SU-DHL-6 (cell line): ENCODE measurements at regions not wholly inside any gene's neighbourhood (a gene's known extent, or its start where the extent isn't known, plus 50 kb on each side); places are given as distances from the start of the nearest gene placed in this dataset.

ENCODE experiments used
- H2AFZ ChIP-seq: fragments of 200-600 bp; sonication (generic); 2 replicates; pipeline ENCODE4 v1.6.1; 2014; ENCODE audit warnings: low read depth, mild to moderate bottlenecking, moderate library complexity, mixed read lengths, antibody characterized with exemption, low read length; ENCODE audit not compliant: severe bottlenecking
- H3F3A ChIP-seq: fragments of 200-600 bp; shearing (Covaris generic); 2 replicates; pipeline ENCODE4 v1.6.0; 2016; ENCODE audit warnings: antibody characterized with exemption, mild to moderate bottlenecking; ENCODE audit not compliant: insufficient read depth
- H3K27ac ChIP-seq: fragments of 200-600 bp; sonication (generic); 2 replicates; pipeline ENCODE4 v1.5.1; 2016; ENCODE audit warnings: low read depth, mild to moderate bottlenecking, low read length, moderate library complexity, mixed read lengths
- H3K27me3 ChIP-seq: fragments of 200-600 bp; sonication (generic), shearing (Covaris generic); 2 replicates; pipeline ENCODE4 v1.6.0; 2014; ENCODE audit warnings: mild to moderate bottlenecking, low read length
- H3K36me3 ChIP-seq: fragments of 200-600 bp; sonication (generic); 2 replicates; pipeline ENCODE4 v1.6.1; 2014; ENCODE audit warnings: mild to moderate bottlenecking, low read length, mixed read lengths
- H3K4me2 ChIP-seq: fragments of 300-600, 200-600 bp; shearing (Covaris generic), sonication (generic); 2 replicates; pipeline ENCODE4 v1.6.0; 2014; ENCODE audit warnings: low read length, low read depth, mild to moderate bottlenecking; ENCODE audit not compliant: poor library complexity, severe bottlenecking
- H3K4me3 ChIP-seq: fragments of 200-600 bp; sonication (generic); 2 replicates; pipeline ENCODE4 v1.5.1; 2014; ENCODE audit warnings: antibody characterized with exemption, low read length, mild to moderate bottlenecking, mixed read lengths; ENCODE audit not compliant: insufficient read depth, poor library complexity, severe bottlenecking
- H3K79me2 ChIP-seq: fragments of 200-600 bp; sonication (generic); 2 replicates; pipeline ENCODE4 v1.6.1; 2014; ENCODE audit warnings: mild to moderate bottlenecking, low read length, moderate library complexity; ENCODE audit not compliant: insufficient read depth
- H3K9ac ChIP-seq: fragments of 200-600 bp; sonication (generic); 2 replicates; pipeline ENCODE4 v1.7.0; 2014; ENCODE audit warnings: mild to moderate bottlenecking, low read length
- H3K9me2 ChIP-seq: fragments of 200-600 bp; sonication (generic); replicated peaks from 2 replicates; pipeline ENCODE4 v1.6.1; 2014; ENCODE audit warnings: low read length; ENCODE audit not compliant: insufficient read depth
- H3K9me3 ChIP-seq: fragments of 200-600 bp; sonication (generic); 2 replicates; pipeline ENCODE4 v1.6.1; 2014; ENCODE audit warnings: low read length, mixed read lengths; ENCODE audit not compliant: insufficient read depth
- H4K20me1 ChIP-seq: fragments of 200-600 bp; sonication (generic); 2 replicates; pipeline ENCODE4 v1.6.1; 2014; ENCODE audit warnings: low read depth, mild to moderate bottlenecking, antibody characterized with exemption, low read length, moderate library complexity, mixed read lengths
- CTCF ChIP-seq: fragments of 200-600 bp; sonication (generic); IDR thresholded peaks from one replicate; pipeline ENCODE4 v1.5.1; 2017; ENCODE audit warnings: antibody characterized with exemption, mild to moderate bottlenecking, low read length, moderate library complexity; ENCODE audit not compliant: insufficient read depth, poor library complexity, severe bottlenecking
- EZH2phosphoT487 ChIP-seq: fragments of 200-600 bp; sonication (generic), shearing (Covaris generic); conservative IDR thresholded peaks from 2 replicates; pipeline ENCODE4 v1.6.1; 2018; ENCODE audit warnings: mild to moderate bottlenecking, antibody characterized with exemption, low read length, moderate library complexity, mixed read lengths

- no peak overlapping the region for H2AFZ ChIP-seq
- H3K36me3 ChIP-seq, result no peaks in the 10 kb centered on the region
- no peak overlapping the region for H3K4me2 ChIP-seq
- no peaks in the 10 kb centered on the region for H3K9me2 ChIP-seq
- H3K4me3 ChIP-seq, result no peak overlapping the region
- no peaks in the 10 kb centered on the region for H3K9me3 ChIP-seq
- no peaks in the 10 kb centered on the region for H3F3A ChIP-seq
- no peaks in the 10 kb centered on the region for H3K79me2 ChIP-seq
- no peak overlapping the region for H3K9ac ChIP-seq
- no peaks in the 10 kb centered on the region for H3K27me3 ChIP-seq
- H3K27ac ChIP-seq, result no peak overlapping the region
- no peak for TF ChIP-seq CTCF
- no peak for TF ChIP-seq EZH2phosphoT487
- no peaks in the 10 kb centered on the region for H4K20me1 ChIP-seq
These were observed 232.7 kb upstream of the ATP10A start for GRCh38 chr15:26095710-26096330.

- Histone ChIP-seq H3K27me3 (no peaks in the 10 kb centered on the region), H3K4me2 (no peak overlapping the region), H3K9ac (no peak overlapping the region), H2AFZ (no peak overlapping the region), H3K36me3 (no peaks in the 10 kb centered on the region), H3K27ac (no peak overlapping the region), H3K9me3 (no peaks in the 10 kb centered on the region), H3F3A (no peaks in the 10 kb centered on the region), H3K79me2 (no peaks in the 10 kb centered on the region), H3K4me3 (no peak overlapping the region), H3K9me2 (no peaks in the 10 kb centered on the region), H4K20me1 (no peaks in the 10 kb centered on the region)
- TF ChIP-seq EZH2phosphoT487, result no peak
These were observed 228.1 kb upstream of the ATP10A start for GRCh38 chr15:26091184-26091583.

- Histone ChIP-seq H3K9me3 (no peaks in the 10 kb centered on the region), H3K9ac (no peak overlapping the region), H4K20me1 (no peaks in the 10 kb centered on the region), H3F3A (no peaks in the 10 kb centered on the region), H3K4me3 (no peak overlapping the region), H3K27ac (no peak overlapping the region), H2AFZ (no peak overlapping the region), H3K4me2 (no peak overlapping the region), H3K36me3 (no peaks in the 10 kb centered on the region), H3K27me3 (no peaks in the 10 kb centered on the region), H3K9me2 (no peaks in the 10 kb centered on the region), H3K79me2 (no peaks in the 10 kb centered on the region)
- no peak for TF ChIP-seq EZH2phosphoT487
- no peak for TF ChIP-seq CTCF
These were observed 224.8 kb upstream of the ATP10A start for GRCh38 chr15:26087881-26088280.

GRCh38 chr15:26087395-26087794, 224.3 kb upstream of the ATP10A start:
- Histone ChIP-seq H4K20me1 (no peaks in the 10 kb centered on the region), H3K27ac (no peak overlapping the region), H3K27me3 (no peaks in the 10 kb centered on the region), H3K9me3 (no peaks in the 10 kb centered on the region), H3K9ac (no peak overlapping the region), H2AFZ (no peak overlapping the region), H3K4me3 (no peak overlapping the region), H3K9me2 (no peaks in the 10 kb centered on the region), H3F3A (no peaks in the 10 kb centered on the region), H3K79me2 (no peaks in the 10 kb centered on the region), H3K4me2 (no peak overlapping the region), H3K36me3 (no peaks in the 10 kb centered on the region)
- TF ChIP-seq EZH2phosphoT487 (no peak), CTCF (no peak)
